CD14-positive monocyte (primary cell): ENCODE measurements at regions not wholly inside any gene's neighbourhood (a gene's known extent, or its start where the extent isn't known, plus 50 kb on each side); places are given as distances from the start of the nearest gene placed in this dataset.

Experiments
- DNase-seq, 3 donors: peaks; one replicate each; pipeline ENCODE4 v3.0.0-alpha.2; 2011 to 2022
- H2AFZ ChIP-seq: 2 replicates; pipeline ENCODE4 v1.6.0; 2012; ENCODE audit warnings: mild to moderate bottlenecking, low read depth, low read length, inconsistent platforms; ENCODE audit not compliant: insufficient read depth, poor library complexity, severe bottlenecking
- H3K27ac ChIP-seq, 2 donors: 1 replicate in 1 of 2; 2 replicates in 1 of 2; pipeline ENCODE4 v1.5.1; 2012 to 2013; ENCODE audit warnings: low read length in 2 of 2, control low read depth in 1 of 2, inconsistent platforms in 1 of 2, low read depth in 1 of 2, mild to moderate bottlenecking in 1 of 2
- H3K27me3 ChIP-seq, 2 donors: one replicate each; pipeline versions ENCODE4 v1.6.0 to v1.6.1; 2011 to 2013; ENCODE audit warnings: low read length in 2 of 2; ENCODE audit not compliant: control insufficient read depth in 2 of 2, insufficient read depth in 2 of 2
- H3K36me3 ChIP-seq, 2 donors: replicated peaks in 1 of 2; 1 replicate in 1 of 2; 2 replicates in 1 of 2; pipeline versions ENCODE4 v1.5.1 to v1.6.1; 2012 to 2013; ENCODE audit warnings: low read length in 2 of 2, control low read depth in 1 of 2, inconsistent platforms in 1 of 2, mild to moderate bottlenecking in 1 of 2; ENCODE audit not compliant: insufficient read depth in 2 of 2, control insufficient read depth in 1 of 2
- H3K4me1 ChIP-seq, 2 donors: 1 replicate in 1 of 2; 2 replicates in 1 of 2; pipeline versions ENCODE4 v1.5.1 to v1.6.1; 2012 to 2013; ENCODE audit warnings: low read length in 2 of 2, control low read depth in 1 of 2, inconsistent platforms in 1 of 2, mild to moderate bottlenecking in 1 of 2, moderate library complexity in 1 of 2; ENCODE audit not compliant: insufficient read depth in 2 of 2, control insufficient read depth in 1 of 2
- H3K4me2 ChIP-seq: replicated peaks from 2 replicates; pipeline ENCODE3; 2012; ENCODE audit warnings: low read length, moderate library complexity, mild to moderate bottlenecking; ENCODE audit not compliant: poor library complexity, severe bottlenecking; ENCODE audit errors: extremely low read depth
- H3K4me3 ChIP-seq, 3 experiments: fragments of 200-600 bp in 1 of 3; sonication (generic) in 1 of 3; replicated peaks in 1 of 3; 1 replicate in 2 of 3; 2 replicates in 1 of 3; pipeline ENCODE4 v1.5.1; 2011 to 2013; ENCODE audit warnings: low read length in 3 of 3, mild to moderate bottlenecking in 3 of 3, control low read depth in 2 of 3, low read depth in 2 of 3, inconsistent platforms in 1 of 3, moderate library complexity in 1 of 3
- H3K79me2 ChIP-seq: 2 replicates; pipeline ENCODE4 v1.6.0; 2012; ENCODE audit warnings: mild to moderate bottlenecking, control low read depth, inconsistent platforms, low read length, moderate library complexity; ENCODE audit not compliant: insufficient read depth
- H3K9ac ChIP-seq: 2 replicates; pipeline ENCODE4 v1.6.0; 2017; ENCODE audit warnings: low read length, mild to moderate bottlenecking; ENCODE audit not compliant: insufficient read depth, poor library complexity, severe bottlenecking
- H3K9me3 ChIP-seq, 2 donors: replicated peaks in 1 of 2; 1 replicate in 1 of 2; 2 replicates in 1 of 2; pipeline versions ENCODE4 v1.5.1 to v1.6.1; 2012 to 2013; ENCODE audit warnings: low read length in 2 of 2, control low read depth in 1 of 2; ENCODE audit not compliant: control insufficient read depth in 1 of 2, insufficient read depth in 1 of 2
- H4K20me1 ChIP-seq: 2 replicates; pipeline ENCODE4 v1.6.0; 2012; ENCODE audit warnings: mild to moderate bottlenecking, low read length, control low read depth, moderate library complexity; ENCODE audit not compliant: insufficient read depth
- H3K27ac Mint-ChIP-seq, 7 donors: one replicate each; pipeline ENCODE4 v1.8.0; 2020; ENCODE audit warnings: mild to moderate bottlenecking in 7 of 7, mixed read lengths in 7 of 7, moderate library complexity in 6 of 7, inconsistent platforms in 2 of 7
- H3K27me3 Mint-ChIP-seq, 3 donors: one replicate each; pipeline ENCODE4 v1.8.0; 2021 to 2022; ENCODE audit warnings: low read depth in 3 of 3, mild to moderate bottlenecking in 3 of 3, mixed read lengths in 3 of 3, moderate library complexity in 3 of 3, inconsistent platforms in 1 of 3
- H3K36me3 Mint-ChIP-seq, 2 donors: one replicate each; pipeline ENCODE4 v1.8.0; 2020; ENCODE audit warnings: mixed read lengths in 2 of 2, inconsistent platforms in 1 of 2, mild to moderate bottlenecking in 1 of 2
- H3K4me1 Mint-ChIP-seq: one replicate; pipeline ENCODE4 v1.8.0; 2020; ENCODE audit warnings: mild to moderate bottlenecking, mixed read lengths
- H3K4me3 Mint-ChIP-seq, 2 donors: one replicate each; pipeline ENCODE4 v1.8.0; 2020; ENCODE audit warnings: mild to moderate bottlenecking in 2 of 2, mixed read lengths in 2 of 2, moderate library complexity in 1 of 2
- H3K9me3 Mint-ChIP-seq, 7 donors: one replicate each; pipeline ENCODE4 v1.8.0; 2020 to 2022; ENCODE audit warnings: mixed read lengths in 7 of 7, mild to moderate bottlenecking in 6 of 7, moderate library complexity in 6 of 7, inconsistent platforms in 2 of 7
- WGBS: methylation state at CpG from one replicate; pipeline ENCODE4 v1.1.5; 2013; ENCODE audit warnings: missing lambda C conversion rate; ENCODE audit not compliant: insufficient coverage; 5-methylcytosine and 5-hydroxymethylcytosine counted together
- intact Hi-C, 2 donors: fragments of 100-400 bp; cut with micrococcal nuclease; formaldehyde crosslinking; loops; one replicate each; pipeline versions ENCODE4 v1.15.0 to v1.15.1; 2023
- TF ChIP-seq, protein P1 (sequence below): fragments of 200-600 bp; IDR thresholded peaks from one replicate; pipeline ENCODE4 v1.8.0; 2022; ENCODE audit warnings: antibody characterized with exemption, mild to moderate bottlenecking

GRCh38 chr2:81550277-81550676 is 1245.7 kb upstream of the LRRTM1 start:
- peaks cover 0 to 3% (median 0%) of the 10 kb centered on the region in 7 donors for H3K9me3 Mint-ChIP-seq
- H3K4me2 ChIP-seq: no peak overlapping the region
- intact Hi-C loops: no loop called here
- H3K9me3 ChIP-seq: no peaks in the 10 kb centered on the region
- H4K20me1 ChIP-seq: no peaks in the 10 kb centered on the region
- H3K9ac ChIP-seq: no peak overlapping the region
- H3K36me3 ChIP-seq: no peaks in the 10 kb centered on the region
- TF ChIP-seq, protein P1, sequence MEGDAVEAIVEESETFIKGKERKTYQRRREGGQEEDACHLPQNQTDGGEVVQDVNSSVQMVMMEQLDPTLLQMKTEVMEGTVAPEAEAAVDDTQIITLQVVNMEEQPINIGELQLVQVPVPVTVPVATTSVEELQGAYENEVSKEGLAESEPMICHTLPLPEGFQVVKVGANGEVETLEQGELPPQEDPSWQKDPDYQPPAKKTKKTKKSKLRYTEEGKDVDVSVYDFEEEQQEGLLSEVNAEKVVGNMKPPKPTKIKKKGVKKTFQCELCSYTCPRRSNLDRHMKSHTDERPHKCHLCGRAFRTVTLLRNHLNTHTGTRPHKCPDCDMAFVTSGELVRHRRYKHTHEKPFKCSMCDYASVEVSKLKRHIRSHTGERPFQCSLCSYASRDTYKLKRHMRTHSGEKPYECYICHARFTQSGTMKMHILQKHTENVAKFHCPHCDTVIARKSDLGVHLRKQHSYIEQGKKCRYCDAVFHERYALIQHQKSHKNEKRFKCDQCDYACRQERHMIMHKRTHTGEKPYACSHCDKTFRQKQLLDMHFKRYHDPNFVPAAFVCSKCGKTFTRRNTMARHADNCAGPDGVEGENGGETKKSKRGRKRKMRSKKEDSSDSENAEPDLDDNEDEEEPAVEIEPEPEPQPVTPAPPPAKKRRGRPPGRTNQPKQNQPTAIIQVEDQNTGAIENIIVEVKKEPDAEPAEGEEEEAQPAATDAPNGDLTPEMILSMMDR: no peak
- H3K79me2 ChIP-seq: no peaks in the 10 kb centered on the region
- H3K4me1 ChIP-seq: no peaks in the 10 kb centered on the region
- no peak overlapping the region for H2AFZ ChIP-seq
- H3K27ac ChIP-seq: no peak overlapping the region
- peaks cover 0 to 2% (median 0%) of the 10 kb centered on the region in 3 donors for H3K27me3 Mint-ChIP-seq
- H3K4me1 Mint-ChIP-seq: no peaks in the 10 kb centered on the region
- H3K4me3 ChIP-seq: no peak overlapping the region
- no peak overlapping the region for H3K4me3 Mint-ChIP-seq
- H3K27me3 ChIP-seq: no peaks in the 10 kb centered on the region
- no CpG with 5 or more reads among the region's 3 CpGs for WGBS
- H3K36me3 Mint-ChIP-seq: no peaks in the 10 kb centered on the region
- H3K27ac Mint-ChIP-seq: no peak overlapping the region
- no peak for DNase-seq

DNA sequence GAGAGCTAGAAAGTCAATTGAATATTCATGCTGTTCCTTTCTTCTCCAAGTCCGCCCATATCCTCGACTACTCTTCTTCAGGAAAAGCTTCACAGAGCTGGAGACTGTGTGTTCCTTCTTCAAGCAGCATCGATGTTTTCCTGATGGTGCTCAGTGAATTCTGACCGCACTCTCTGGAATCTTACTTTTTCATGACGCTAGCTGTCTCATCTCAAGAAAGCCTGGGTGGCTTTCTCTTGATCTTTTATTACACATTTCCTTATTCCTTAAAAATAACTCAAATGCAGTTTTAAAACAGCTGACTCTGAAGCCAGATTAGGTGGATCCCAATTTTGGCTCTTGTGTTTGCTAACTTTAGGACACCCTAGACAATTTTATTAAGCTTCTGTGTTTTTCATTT is 1245.1 kb upstream of the LRRTM1 start:
- H3K36me3 Mint-ChIP-seq: no peaks in the 10 kb centered on the region
- no peaks in the 10 kb centered on the region for H3K4me1 Mint-ChIP-seq
- H3K9me3 ChIP-seq: no peaks in the 10 kb centered on the region
- no peak overlapping the region for H3K9ac ChIP-seq
- no peaks in the 10 kb centered on the region for H3K27me3 ChIP-seq
- H3K9me3 Mint-ChIP-seq: peaks cover 0 to 3% (median 0%) of the 10 kb centered on the region in 7 donors
- no peak overlapping the region for H3K27ac ChIP-seq
- no peaks in the 10 kb centered on the region for H3K4me1 ChIP-seq
- no peaks in the 10 kb centered on the region for H4K20me1 ChIP-seq
- intact Hi-C loops: no loop called here
- WGBS: 88% methylated on average over 4 of the region's 5 CpGs
- H3K79me2 ChIP-seq: no peaks in the 10 kb centered on the region
- TF ChIP-seq, protein P1: no peak
- no peak for DNase-seq
- no peak overlapping the region for H3K4me2 ChIP-seq
- no peak overlapping the region for H3K27ac Mint-ChIP-seq
- H3K27me3 Mint-ChIP-seq: peaks cover 0 to 2% (median 0%) of the 10 kb centered on the region in 3 donors
- H3K36me3 ChIP-seq: no peaks in the 10 kb centered on the region
- no peak overlapping the region for H3K4me3 Mint-ChIP-seq
- H3K4me3 ChIP-seq: no peak overlapping the region
- no peak overlapping the region for H2AFZ ChIP-seq
